ENCODE measurements at regions not wholly inside any gene's neighbourhood (a gene's known extent, or its start where the extent isn't known, plus 50 kb on each side); places are given as distances from the start of the nearest gene placed in this dataset.

GRCh38 chr12:115353467-115353866 is 669.5 kb upstream of the TBX3 start:
- no peak for DNase-seq (ENCODE audit: unreplicated experiment)
- no peaks in the 10 kb centered on the region for H3K27me3 Mint-ChIP-seq (ENCODE audit: insufficient read depth, unreplicated experiment)
- H3K4me3 Mint-ChIP-seq (ENCODE audit: unreplicated experiment), result peak overlapping the region; percentile 84
- BruUV-seq (replicated peaks), result TSS peak; percentile 97
- ChIA-PET CTCF (no interaction called here), POLR2A (interaction anchor here (0.6 to 5.8 kb wide), 9 partner anchors 12 to 670 kb away, joined by 3 to 66 read pairs (median 5); partner anchors contain the start of gene TBX3)
- intact Hi-C loops (cut with micrococcal nuclease), result loop anchor here (5.0 kb wide), 1 partner anchor 96 kb away; no protein-coding TSS in a partner anchor
- no peak for TF ChIP-seq CTCF (IDR thresholded peaks at IDR 0.05; ENCODE audit: unreplicated experiment)
- H3K36me3 Mint-ChIP-seq (ENCODE audit: insufficient read depth, unreplicated experiment), result no peaks in the 10 kb centered on the region
- peaks cover 42% of the 10 kb centered on the region for H3K4me1 Mint-ChIP-seq (ENCODE audit: insufficient read depth, unreplicated experiment)
- H3K27ac Mint-ChIP-seq (ENCODE audit: low read depth, unreplicated experiment), result peak overlapping the region; percentile 99
- H3K9me3 Mint-ChIP-seq (ENCODE audit: unreplicated experiment), result no peaks in the 10 kb centered on the region

GRCh38 chr12:115351514-115352077 is 667.6 kb upstream of the TBX3 start:
- POLR2A ChIA-PET, result interaction anchor here (0.9 to 5.8 kb wide), 8 partner anchors 10 to 669 kb away, joined by 3 to 66 read pairs (median 4); partner anchors contain the start of gene TBX3
- TF ChIP-seq CTCF (IDR thresholded peaks at IDR 0.05; ENCODE audit: unreplicated experiment), result no peak
- H3K4me1 Mint-ChIP-seq (ENCODE audit: insufficient read depth, unreplicated experiment), result peaks cover 42% of the 10 kb centered on the region
- CTCF ChIA-PET, result interaction anchor here (0.6 kb wide), 1 partner anchor 250 kb away, joined by 3 read pairs; no protein-coding TSS in a partner anchor
- intact Hi-C loops (cut with micrococcal nuclease), result loop anchor here (5.0 kb wide), 1 partner anchor 94 kb away; no protein-coding TSS in a partner anchor
- H3K27me3 Mint-ChIP-seq (ENCODE audit: insufficient read depth, unreplicated experiment), result no peaks in the 10 kb centered on the region
- H3K9me3 Mint-ChIP-seq (ENCODE audit: unreplicated experiment), result no peaks in the 10 kb centered on the region
- H3K4me3 Mint-ChIP-seq (ENCODE audit: unreplicated experiment), result no peak overlapping the region
- H3K36me3 Mint-ChIP-seq (ENCODE audit: insufficient read depth, unreplicated experiment), result no peaks in the 10 kb centered on the region
- DNase-seq (ENCODE audit: unreplicated experiment), result peak; percentile 78
- no TSS peak for BruUV-seq (replicated peaks)
- H3K27ac Mint-ChIP-seq (ENCODE audit: low read depth, unreplicated experiment), result no peak overlapping the region

GRCh38 chr12:115349711-115350110 is 665.7 kb upstream of the TBX3 start:
- POLR2A ChIA-PET, result interaction anchor here (5.8 kb wide), 1 partner anchor 8 kb away, joined by 66 read pairs; no protein-coding TSS in a partner anchor
- Mint-ChIP-seq H3K36me3 (ENCODE audit: insufficient read depth, unreplicated experiment) (no peaks in the 10 kb centered on the region), H3K9me3 (ENCODE audit: unreplicated experiment) (no peaks in the 10 kb centered on the region), H3K27me3 (ENCODE audit: insufficient read depth, unreplicated experiment) (no peaks in the 10 kb centered on the region), H3K4me3 (ENCODE audit: unreplicated experiment) (no peak overlapping the region), H3K4me1 (ENCODE audit: insufficient read depth, unreplicated experiment) (peaks cover 28% of the 10 kb centered on the region), H3K27ac (ENCODE audit: low read depth, unreplicated experiment) (no peak overlapping the region)
- CTCF ChIA-PET, result interaction anchor here (0.5 kb wide), 1 partner anchor 50 kb away, joined by 4 read pairs; no protein-coding TSS in a partner anchor
- no peak for TF ChIP-seq CTCF (IDR thresholded peaks at IDR 0.05; ENCODE audit: unreplicated experiment)
- DNase-seq (ENCODE audit: unreplicated experiment), result no peak
- BruUV-seq (replicated peaks), result no TSS peak
- intact Hi-C loops (cut with micrococcal nuclease), result loop anchor here (5.0 kb wide), 1 partner anchor 92 kb away; no protein-coding TSS in a partner anchor

- BruUV-seq (replicated peaks), result no TSS peak
- no peaks in the 10 kb centered on the region for H3K36me3 Mint-ChIP-seq (ENCODE audit: insufficient read depth, unreplicated experiment)
- H3K27me3 Mint-ChIP-seq (ENCODE audit: insufficient read depth, unreplicated experiment), result no peaks in the 10 kb centered on the region
- no peak for TF ChIP-seq CTCF (IDR thresholded peaks at IDR 0.05; ENCODE audit: unreplicated experiment)
- H3K9me3 Mint-ChIP-seq (ENCODE audit: unreplicated experiment), result no peaks in the 10 kb centered on the region
- no peak overlapping the region for H3K4me3 Mint-ChIP-seq (ENCODE audit: unreplicated experiment)
- no peak for DNase-seq (ENCODE audit: unreplicated experiment)
- POLR2A ChIA-PET, result no interaction called here
- CTCF ChIA-PET, result no interaction called here
- intact Hi-C loops (cut with micrococcal nuclease), result no loop called here
- peaks cover 14% of the 10 kb centered on the region for H3K4me1 Mint-ChIP-seq (ENCODE audit: insufficient read depth, unreplicated experiment)
- no peak overlapping the region for H3K27ac Mint-ChIP-seq (ENCODE audit: low read depth, unreplicated experiment)
These were observed 664.3 kb upstream of the TBX3 start for GRCh38 chr12:115348301-115348700.
